ENCODE measurements at regions not wholly inside any gene's neighbourhood (a gene's known extent, or its start where the extent isn't known, plus 50 kb on each side); places are given as distances from the start of the nearest gene placed in this dataset.

DNA sequence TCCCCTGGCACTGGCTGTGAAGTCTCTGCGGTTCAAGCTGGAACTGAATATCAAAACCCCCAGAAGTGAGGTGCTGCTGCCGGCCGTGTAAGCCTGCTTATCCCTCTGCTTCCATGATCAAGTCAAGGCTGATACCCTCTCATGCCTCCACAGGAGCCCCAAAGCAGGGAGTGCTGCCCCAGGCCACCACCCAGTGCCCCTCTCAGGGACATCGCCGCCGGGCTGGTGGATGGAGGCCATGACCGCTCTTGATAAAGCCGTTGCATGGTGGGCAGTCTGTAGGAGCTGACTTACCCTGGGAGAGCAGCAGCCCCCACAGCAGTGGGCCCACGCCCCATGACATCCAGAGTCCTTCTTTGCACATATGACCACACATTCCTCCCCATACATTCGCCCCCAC, 162.0 kb upstream of the CST7 start:
- Mint-ChIP-seq H3K27ac (no peak overlapping the region), H3K9me3 (no peaks in the 10 kb centered on the region), H3K4me1 (ENCODE audit: unreplicated experiment) (no peaks in the 10 kb centered on the region), H3K27me3 (peaks cover 12% of the 10 kb centered on the region), H3K4me3 (no peak overlapping the region), H3K36me3 (no peaks in the 10 kb centered on the region)
- DNase-seq (ENCODE audit: extremely low spot score, unreplicated experiment), result no peak
- TF ChIP-seq, protein P1, sequence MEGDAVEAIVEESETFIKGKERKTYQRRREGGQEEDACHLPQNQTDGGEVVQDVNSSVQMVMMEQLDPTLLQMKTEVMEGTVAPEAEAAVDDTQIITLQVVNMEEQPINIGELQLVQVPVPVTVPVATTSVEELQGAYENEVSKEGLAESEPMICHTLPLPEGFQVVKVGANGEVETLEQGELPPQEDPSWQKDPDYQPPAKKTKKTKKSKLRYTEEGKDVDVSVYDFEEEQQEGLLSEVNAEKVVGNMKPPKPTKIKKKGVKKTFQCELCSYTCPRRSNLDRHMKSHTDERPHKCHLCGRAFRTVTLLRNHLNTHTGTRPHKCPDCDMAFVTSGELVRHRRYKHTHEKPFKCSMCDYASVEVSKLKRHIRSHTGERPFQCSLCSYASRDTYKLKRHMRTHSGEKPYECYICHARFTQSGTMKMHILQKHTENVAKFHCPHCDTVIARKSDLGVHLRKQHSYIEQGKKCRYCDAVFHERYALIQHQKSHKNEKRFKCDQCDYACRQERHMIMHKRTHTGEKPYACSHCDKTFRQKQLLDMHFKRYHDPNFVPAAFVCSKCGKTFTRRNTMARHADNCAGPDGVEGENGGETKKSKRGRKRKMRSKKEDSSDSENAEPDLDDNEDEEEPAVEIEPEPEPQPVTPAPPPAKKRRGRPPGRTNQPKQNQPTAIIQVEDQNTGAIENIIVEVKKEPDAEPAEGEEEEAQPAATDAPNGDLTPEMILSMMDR (conservative IDR thresholded peaks at IDR 0.05), result no peak

- H3K9me3 Mint-ChIP-seq, result no peaks in the 10 kb centered on the region
- TF ChIP-seq, protein P1 (conservative IDR thresholded peaks at IDR 0.05), result no peak
- H3K4me3 Mint-ChIP-seq, result no peak overlapping the region
- no peak overlapping the region for H3K27ac Mint-ChIP-seq
- peaks cover 12% of the 10 kb centered on the region for H3K27me3 Mint-ChIP-seq
- no peaks in the 10 kb centered on the region for H3K4me1 Mint-ChIP-seq (ENCODE audit: unreplicated experiment)
- DNase-seq (ENCODE audit: extremely low spot score, unreplicated experiment), result no peak
- H3K36me3 Mint-ChIP-seq, result no peaks in the 10 kb centered on the region
Measured at GRCh38 chr20:24787621-24788020, 161.4 kb upstream of the CST7 start.

- Mint-ChIP-seq H3K27ac (no peak overlapping the region), H3K9me3 (no peaks in the 10 kb centered on the region)
- TF ChIP-seq, protein P1 (conservative IDR thresholded peaks at IDR 0.05), result no peak
Measured at GRCh38 chr20:24789877-24790276, 159.2 kb upstream of the CST7 start.

DNA sequence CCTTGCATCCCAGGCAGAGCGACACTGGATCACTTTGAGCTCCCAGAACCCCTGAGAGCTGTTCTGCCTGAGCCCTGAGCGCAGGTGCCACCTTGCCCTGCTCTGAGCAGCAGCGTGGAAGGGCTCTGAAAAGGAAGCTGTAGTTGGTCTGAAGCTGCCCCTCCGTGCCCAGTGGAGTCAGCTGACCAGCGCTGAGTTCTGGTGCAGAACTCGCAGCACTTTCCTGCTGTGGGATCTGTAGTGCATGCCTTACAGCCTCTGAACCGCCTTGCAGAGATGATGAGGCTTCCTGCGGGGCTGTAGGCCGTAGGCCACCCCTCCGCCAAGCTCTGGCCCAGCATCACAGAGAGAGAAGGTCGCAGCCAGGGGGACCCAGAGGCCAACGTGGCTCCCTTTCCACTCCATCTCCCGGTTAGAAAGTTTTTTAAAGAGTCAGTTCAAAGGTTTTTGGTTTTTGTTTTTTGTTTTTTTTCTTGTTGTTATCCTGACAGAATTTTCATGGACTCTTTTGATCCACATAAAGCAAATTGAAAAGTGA, 158.3 kb upstream of the CST7 start:
- Mint-ChIP-seq H3K36me3 (no peaks in the 10 kb centered on the region), H3K9me3 (no peaks in the 10 kb centered on the region), H3K4me3 (no peak overlapping the region), H3K27me3 (peaks cover 7% of the 10 kb centered on the region), H3K4me1 (ENCODE audit: unreplicated experiment) (no peaks in the 10 kb centered on the region), H3K27ac (no peak overlapping the region)
- TF ChIP-seq, protein P1 (conservative IDR thresholded peaks at IDR 0.05), result no peak
- no peak for DNase-seq (ENCODE audit: extremely low spot score, unreplicated experiment)

More at GRCh38 chr20:24789877-24790276, 159.2 kb upstream of the CST7 start:
- H3K36me3 Mint-ChIP-seq, result no peaks in the 10 kb centered on the region
- DNase-seq (ENCODE audit: extremely low spot score, unreplicated experiment), result no peak
- H3K4me1 Mint-ChIP-seq (ENCODE audit: unreplicated experiment), result no peaks in the 10 kb centered on the region
- H3K4me3 Mint-ChIP-seq, result no peak overlapping the region
- H3K27me3 Mint-ChIP-seq, result peaks cover 7% of the 10 kb centered on the region

GRCh38 chr20:24791953-24792352, 157.1 kb upstream of the CST7 start:
- no peak overlapping the region for H3K4me3 Mint-ChIP-seq
- no peaks in the 10 kb centered on the region for H3K4me1 Mint-ChIP-seq (ENCODE audit: unreplicated experiment)
- peaks cover 7% of the 10 kb centered on the region for H3K27me3 Mint-ChIP-seq
- no peaks in the 10 kb centered on the region for H3K36me3 Mint-ChIP-seq
- H3K27ac Mint-ChIP-seq, result no peak overlapping the region
- TF ChIP-seq, protein P1 (conservative IDR thresholded peaks at IDR 0.05), result no peak
- DNase-seq (ENCODE audit: extremely low spot score, unreplicated experiment), result no peak
- no peaks in the 10 kb centered on the region for H3K9me3 Mint-ChIP-seq
